Natural killer cell (primary cell): ENCODE measurements at regions not wholly inside any gene's neighbourhood (a gene's known extent, or its start where the extent isn't known, plus 50 kb on each side); places are given as distances from the start of the nearest gene placed in this dataset.

Experiments used
- ATAC-seq, 3 donors: fragments of 150-1000 bp in 2 of 3; fragments of 200-7000 bp in 1 of 3; cut with Tn5 transposase; 1 replicate in 1 of 3; 2 replicates in 2 of 3; pipeline ENCODE4 v1.10.0; 2021; ENCODE audit warnings: mild to moderate bottlenecking in 2 of 3, moderate library complexity in 2 of 3
- DNase-seq, 2 donors: peaks; one replicate each; pipeline versions ENCODE4 v3.0.0 to v3.0.0-alpha.2; 2013 to 2021; ENCODE audit warnings: mixed read lengths in 1 of 2
- H3K27ac ChIP-seq: one replicate; pipeline ENCODE4 v1.5.1; 2013; ENCODE audit warnings: mild to moderate bottlenecking, low read length
- H3K27me3 ChIP-seq: one replicate; pipeline ENCODE4 v1.6.1; 2013; ENCODE audit warnings: low read length; ENCODE audit not compliant: control insufficient read depth, insufficient read depth
- H3K36me3 ChIP-seq: one replicate; pipeline ENCODE4 v1.6.1; 2013; ENCODE audit warnings: low read length; ENCODE audit not compliant: control insufficient read depth, insufficient read depth
- H3K4me1 ChIP-seq: one replicate; pipeline ENCODE4 v1.6.1; 2013; ENCODE audit warnings: low read length; ENCODE audit not compliant: control insufficient read depth, insufficient read depth
- H3K4me3 ChIP-seq: one replicate; pipeline ENCODE4 v1.5.1; 2013; ENCODE audit warnings: low read length
- H3K9me3 ChIP-seq: one replicate; pipeline ENCODE4 v1.6.1; 2013; ENCODE audit warnings: low read length; ENCODE audit not compliant: control insufficient read depth, insufficient read depth
- H3K27ac Mint-ChIP-seq, 2 donors: one replicate each; pipeline ENCODE4 v1.8.0; 2022; ENCODE audit warnings: mild to moderate bottlenecking in 2 of 2, mixed read lengths in 2 of 2, moderate library complexity in 1 of 2
- H3K27me3 Mint-ChIP-seq, 2 donors: one replicate each; pipeline ENCODE4 v1.8.0; 2022; ENCODE audit warnings: low read depth in 2 of 2, mixed read lengths in 2 of 2
- H3K36me3 Mint-ChIP-seq: one replicate; pipeline ENCODE4 v1.8.0; 2022; ENCODE audit warnings: mixed read lengths
- H3K4me1 Mint-ChIP-seq, 2 donors: one replicate each; pipeline ENCODE4 v1.8.0; 2022; ENCODE audit warnings: mixed read lengths in 2 of 2
- H3K4me3 Mint-ChIP-seq: one replicate; pipeline ENCODE4 v1.8.0; 2022; ENCODE audit warnings: mild to moderate bottlenecking, moderate library complexity, mixed read lengths
- H3K9me3 Mint-ChIP-seq, 2 donors: one replicate each; pipeline ENCODE4 v1.8.0; 2022; ENCODE audit warnings: mixed read lengths in 2 of 2
- CTCF ChIP-seq: fragments of 200-600 bp; IDR thresholded peaks from one replicate; pipeline ENCODE4 v1.8.0; 2022; ENCODE audit warnings: antibody characterized with exemption
- WGBS: methylation state at CpG from one replicate; pipeline ENCODE4 v1.1.7; 2013; ENCODE audit warnings: missing lambda C conversion rate; ENCODE audit not compliant: insufficient coverage; 5-methylcytosine and 5-hydroxymethylcytosine counted together
- intact Hi-C: fragments of 100-400 bp; cut with micrococcal nuclease; formaldehyde crosslinking; loops from one replicate; pipeline ENCODE4 v1.14.2; 2022

GRCh38 chr10:56068473-56069263 lies 292.4 kb downstream of the ZWINT start:
- Mint-ChIP-seq H3K36me3 (no peaks in the 10 kb centered on the region), H3K4me1 (no peaks in the 10 kb centered on the region), H3K27me3 (no peaks in the 10 kb centered on the region), H3K4me3 (no peak overlapping the region), H3K9me3 (peaks cover 12 to 22% of the 10 kb centered on the region in 2 donors), H3K27ac (no peak overlapping the region)
- H3K36me3 ChIP-seq, result no peaks in the 10 kb centered on the region
- intact Hi-C loops, result no loop called here
- DNase-seq (no peak), ATAC-seq (no peak)
- TF ChIP-seq CTCF, result no peak
- H3K4me1 ChIP-seq, result no peaks in the 10 kb centered on the region
- H3K27me3 ChIP-seq, result no peaks in the 10 kb centered on the region
- H3K27ac ChIP-seq, result no peak overlapping the region
- H3K4me3 ChIP-seq, result no peak overlapping the region
- H3K9me3 ChIP-seq, result peaks cover 18% of the 10 kb centered on the region
- WGBS, result 89% methylated on average over 12 of the region's 12 CpGs

GRCh38 chr10:56068040-56068439 lies 293.0 kb downstream of the ZWINT start:
- no peak for DNase-seq
- Mint-ChIP-seq H3K4me3 (no peak overlapping the region), H3K9me3 (peaks cover 12 to 21% of the 10 kb centered on the region in 2 donors), H3K36me3 (no peaks in the 10 kb centered on the region), H3K27me3 (no peaks in the 10 kb centered on the region), H3K27ac (no peak overlapping the region), H3K4me1 (no peaks in the 10 kb centered on the region)
- no peaks in the 10 kb centered on the region for H3K36me3 ChIP-seq
- H3K4me1 ChIP-seq, result no peaks in the 10 kb centered on the region
- 71% methylated on average over 2 of the region's 2 CpGs for whole genome bisulfite sequencing
- no peak overlapping the region for H3K27ac ChIP-seq
- H3K27me3 ChIP-seq, result no peaks in the 10 kb centered on the region
- intact Hi-C loops, result no loop called here
- no peak for TF ChIP-seq CTCF
- peaks cover 18% of the 10 kb centered on the region for H3K9me3 ChIP-seq
- H3K4me3 ChIP-seq, result no peak overlapping the region
- no peak for ATAC-seq

- DNase-seq, result no peak
- no CpG with 5 or more reads among the region's 1 CpG for WGBS
- H3K4me1 Mint-ChIP-seq, result no peaks in the 10 kb centered on the region
- Histone ChIP-seq H3K9me3 (peaks cover 13% of the 10 kb centered on the region), H3K36me3 (no peaks in the 10 kb centered on the region), H3K4me1 (no peaks in the 10 kb centered on the region), H3K27ac (no peak overlapping the region), H3K27me3 (no peaks in the 10 kb centered on the region), H3K4me3 (no peak overlapping the region)
- no peaks in the 10 kb centered on the region for H3K36me3 Mint-ChIP-seq
- peaks cover 11 to 23% of the 10 kb centered on the region in 2 donors for H3K9me3 Mint-ChIP-seq
- no peaks in the 10 kb centered on the region for H3K27me3 Mint-ChIP-seq
- TF ChIP-seq CTCF, result no peak
- intact Hi-C loops, result no loop called here
- no peak overlapping the region for H3K4me3 Mint-ChIP-seq
- no peak overlapping the region for H3K27ac Mint-ChIP-seq
- ATAC-seq, result no peak
These were observed 297.4 kb downstream of the ZWINT start for GRCh38 chr10:56063642-56064041.

GRCh38 chr10:56057860-56058259 lies 303.2 kb downstream of the ZWINT start:
- Histone ChIP-seq H3K27ac (no peak overlapping the region), H3K4me3 (no peak overlapping the region), H3K9me3 (no peaks in the 10 kb centered on the region), H3K36me3 (no peaks in the 10 kb centered on the region), H3K4me1 (no peaks in the 10 kb centered on the region), H3K27me3 (no peaks in the 10 kb centered on the region)
- DNase-seq (no peak), ATAC-seq (no peak)
- Mint-ChIP-seq H3K9me3 (peaks cover 14 to 18% of the 10 kb centered on the region in 2 donors), H3K27ac (no peak overlapping the region), H3K27me3 (no peaks in the 10 kb centered on the region), H3K4me3 (no peak overlapping the region), H3K4me1 (no peaks in the 10 kb centered on the region), H3K36me3 (no peaks in the 10 kb centered on the region)
- TF ChIP-seq CTCF, result no peak
- no CpG with 5 or more reads among the region's 2 CpGs for WGBS
- intact Hi-C loops, result no loop called here
